Uterus (tissue), 2 donors: ENCODE measurements at regions not wholly inside any gene's neighbourhood (a gene's known extent, or its start where the extent isn't known, plus 50 kb on each side); places are given as distances from the start of the nearest gene placed in this dataset.

Experiments
- CTCF ChIP-seq, 4 experiments: fragments of 200-600 bp in 2 of 4; fragments of 450-650 bp in 2 of 4; sonication (generic) in 2 of 4; IDR thresholded peaks; one replicate each; pipeline ENCODE4 v1.5.1; 2016 to 2019; ENCODE audit warnings: antibody characterized with exemption in 4 of 4, mild to moderate bottlenecking in 2 of 4, moderate library complexity in 1 of 4
- POLR2A ChIP-seq, 2 donors: fragments of 450-650 bp; IDR thresholded peaks; one replicate each; pipeline ENCODE4 v1.6.1; 2016; ENCODE audit warnings: antibody characterized with exemption in 2 of 2, mild to moderate bottlenecking in 1 of 2, moderate library complexity in 1 of 2

GRCh38 chr9:108133101-108133500, 643.5 kb upstream of the KLF4 start:
- no peak for TF ChIP-seq CTCF (IDR thresholded peaks at IDR 0.05)
- no peak for TF ChIP-seq POLR2A (IDR thresholded peaks at IDR 0.05)
